Loucy (cell line): ENCODE measurements at regions not wholly inside any gene's neighbourhood (a gene's known extent, or its start where the extent isn't known, plus 50 kb on each side); places are given as distances from the start of the nearest gene placed in this dataset.

ENCODE experiments used
- EZH2phosphoT487 ChIP-seq: fragments of 200-600 bp; IDR thresholded peaks from 2 replicates; pipeline ENCODE4 v1.6.1; 2018; ENCODE audit warnings: antibody characterized with exemption, mild to moderate bottlenecking, moderate library complexity, borderline replicate concordance
- TF ChIP-seq, protein P1 (sequence below): fragments of 200-600 bp; sonication (generic); conservative IDR thresholded peaks from 2 replicates; pipeline ENCODE4 v1.5.1; 2014; ENCODE audit warnings: mild to moderate bottlenecking, antibody characterized with exemption, low read length

DNA sequence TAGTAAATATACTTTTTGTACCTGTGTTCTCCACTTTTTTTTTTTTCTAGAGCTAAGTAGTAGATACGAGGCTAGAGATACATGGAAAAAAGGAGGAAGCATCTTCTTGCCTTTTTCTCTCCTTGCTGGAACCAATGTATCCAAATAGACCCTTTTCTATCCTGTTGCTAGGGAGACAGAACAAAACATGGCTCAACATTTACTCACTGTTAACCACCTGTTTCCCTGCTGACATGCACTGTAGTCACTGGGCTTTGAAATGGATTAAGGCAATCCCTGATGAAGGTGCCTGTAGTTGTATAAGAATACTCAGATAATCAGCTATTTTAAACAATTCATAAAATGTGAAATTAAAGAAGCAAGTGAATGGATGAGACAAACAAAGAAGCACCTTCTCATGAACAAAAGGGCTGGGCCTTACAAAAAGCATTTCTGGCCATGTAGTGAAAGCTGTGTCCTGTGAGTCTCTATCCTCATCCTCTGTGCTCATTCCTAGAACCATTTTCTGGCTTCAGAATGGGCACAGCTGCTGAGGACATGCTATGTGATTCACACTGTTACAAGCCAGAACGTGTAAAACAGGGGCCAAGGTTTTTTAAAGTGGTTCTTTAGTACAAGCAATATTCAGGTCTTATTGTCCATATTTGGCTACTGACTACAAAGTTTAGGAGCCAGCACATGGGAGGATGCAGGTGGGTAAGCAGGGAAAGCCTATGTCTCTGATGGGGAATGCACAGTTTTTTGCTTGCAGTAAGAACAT, 100.4 kb upstream of the NDN start:
- no peak for TF ChIP-seq EZH2phosphoT487
- TF ChIP-seq, protein P1, sequence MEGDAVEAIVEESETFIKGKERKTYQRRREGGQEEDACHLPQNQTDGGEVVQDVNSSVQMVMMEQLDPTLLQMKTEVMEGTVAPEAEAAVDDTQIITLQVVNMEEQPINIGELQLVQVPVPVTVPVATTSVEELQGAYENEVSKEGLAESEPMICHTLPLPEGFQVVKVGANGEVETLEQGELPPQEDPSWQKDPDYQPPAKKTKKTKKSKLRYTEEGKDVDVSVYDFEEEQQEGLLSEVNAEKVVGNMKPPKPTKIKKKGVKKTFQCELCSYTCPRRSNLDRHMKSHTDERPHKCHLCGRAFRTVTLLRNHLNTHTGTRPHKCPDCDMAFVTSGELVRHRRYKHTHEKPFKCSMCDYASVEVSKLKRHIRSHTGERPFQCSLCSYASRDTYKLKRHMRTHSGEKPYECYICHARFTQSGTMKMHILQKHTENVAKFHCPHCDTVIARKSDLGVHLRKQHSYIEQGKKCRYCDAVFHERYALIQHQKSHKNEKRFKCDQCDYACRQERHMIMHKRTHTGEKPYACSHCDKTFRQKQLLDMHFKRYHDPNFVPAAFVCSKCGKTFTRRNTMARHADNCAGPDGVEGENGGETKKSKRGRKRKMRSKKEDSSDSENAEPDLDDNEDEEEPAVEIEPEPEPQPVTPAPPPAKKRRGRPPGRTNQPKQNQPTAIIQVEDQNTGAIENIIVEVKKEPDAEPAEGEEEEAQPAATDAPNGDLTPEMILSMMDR, result no peak
